KMS-11 (cell line): ENCODE measurements at regions not wholly inside any gene's neighbourhood (a gene's known extent, or its start where the extent isn't known, plus 50 kb on each side); places are given as distances from the start of the nearest gene placed in this dataset.
"Not testable (repeated sequence)": the region's sequence is repeated elsewhere in the genome, so short reads cannot be mapped to it uniquely, and the experiment has no call there.

Source experiments
- H2AFZ ChIP-seq: fragments of 200-600 bp; sonication (generic); 2 replicates; pipeline ENCODE4 v1.6.1; 2016; ENCODE audit warnings: antibody characterized with exemption, mixed run types, low read depth
- H3K27ac ChIP-seq: fragments of 200-600 bp; sonication (generic); 2 replicates; pipeline ENCODE4 v1.6.1; 2016; ENCODE audit warnings: mild to moderate bottlenecking, mixed run types
- H3K27me3 ChIP-seq: fragments of 200-600 bp; sonication (generic); 2 replicates; pipeline ENCODE4 v1.6.1; 2017; ENCODE audit warnings: mild to moderate bottlenecking, low read depth, mixed run types, moderate library complexity; ENCODE audit not compliant: insufficient read depth
- H3K36me3 ChIP-seq: fragments of 200-600 bp; sonication (generic); 2 replicates; pipeline ENCODE4 v1.6.1; 2017; ENCODE audit warnings: mild to moderate bottlenecking, mixed run types; ENCODE audit not compliant: insufficient read depth
- H3K4me1 ChIP-seq: fragments of 200-600 bp; sonication (generic); 2 replicates; pipeline ENCODE4 v1.6.1; 2016; ENCODE audit warnings: mild to moderate bottlenecking, low read depth, mixed run types; ENCODE audit not compliant: poor library complexity, severe bottlenecking
- H3K4me2 ChIP-seq: fragments of 200-600 bp; sonication (generic); 2 replicates; pipeline ENCODE4 v1.7.0; 2016; ENCODE audit warnings: mild to moderate bottlenecking, mixed run types
- H3K4me3 ChIP-seq: fragments of 200-600 bp; sonication (generic); IDR thresholded peaks from 2 replicates; pipeline ENCODE4 v1.6.1; 2017; ENCODE audit warnings: low read depth, low read length, mixed read lengths; ENCODE audit not compliant: insufficient read depth
- H3K79me2 ChIP-seq: fragments of 200-600 bp; sonication (generic); 2 replicates; pipeline ENCODE4 v1.6.1; 2016; ENCODE audit warnings: low read depth, mixed run types; ENCODE audit not compliant: insufficient read depth
- H3K9ac ChIP-seq: fragments of 200-600 bp; sonication (generic); 2 replicates; pipeline ENCODE4 v1.6.1; 2016; ENCODE audit warnings: mild to moderate bottlenecking, mixed run types
- H4K20me1 ChIP-seq: fragments of 200-600 bp; sonication (generic); 2 replicates; pipeline ENCODE4 v1.6.1; 2016; ENCODE audit warnings: mild to moderate bottlenecking, mixed run types; ENCODE audit not compliant: insufficient read depth

GRCh38 chr1:144070394-144071053 lies 98.7 kb upstream of the FAM72C start:
- not testable (repeated sequence) for H3K9ac ChIP-seq, H4K20me1 ChIP-seq, H3K36me3 ChIP-seq, H3K27ac ChIP-seq, H2AFZ ChIP-seq, H3K4me1 ChIP-seq, H3K4me2 ChIP-seq, H3K79me2 ChIP-seq, H3K4me3 ChIP-seq, H3K27me3 ChIP-seq

GRCh38 chr1:144067042-144067441 lies 95.3 kb upstream of the FAM72C start:
- H3K9ac ChIP-seq, H3K4me1 ChIP-seq, H3K27ac ChIP-seq, H3K79me2 ChIP-seq, H3K4me2 ChIP-seq, H3K27me3 ChIP-seq, H3K36me3 ChIP-seq, H4K20me1 ChIP-seq, H3K4me3 ChIP-seq, H2AFZ ChIP-seq: not testable (repeated sequence)

- H4K20me1 ChIP-seq, H3K4me3 ChIP-seq, H3K36me3 ChIP-seq, H3K27ac ChIP-seq, H3K79me2 ChIP-seq, H3K27me3 ChIP-seq, H3K4me1 ChIP-seq, H3K9ac ChIP-seq, H3K4me2 ChIP-seq, H2AFZ ChIP-seq: not testable (repeated sequence)
These were observed 94.5 kb upstream of the FAM72C start for GRCh38 chr1:144066071-144066813.

GRCh38 chr1:144065299-144066060 lies 93.7 kb upstream of the FAM72C start:
- H3K27me3 ChIP-seq, H3K4me1 ChIP-seq, H2AFZ ChIP-seq, H3K4me3 ChIP-seq, H3K27ac ChIP-seq, H3K4me2 ChIP-seq, H3K79me2 ChIP-seq, H3K36me3 ChIP-seq, H3K9ac ChIP-seq, H4K20me1 ChIP-seq: not testable (repeated sequence)

GRCh38 chr1:144049365-144049764 lies 77.6 kb upstream of the FAM72C start:
- H3K9ac ChIP-seq, H2AFZ ChIP-seq, H3K36me3 ChIP-seq, H3K4me1 ChIP-seq, H3K27me3 ChIP-seq, H4K20me1 ChIP-seq, H3K4me3 ChIP-seq, H3K27ac ChIP-seq, H3K79me2 ChIP-seq, H3K4me2 ChIP-seq: not testable (repeated sequence)

GRCh38 chr1:144046645-144047044 lies 74.9 kb upstream of the FAM72C start:
- H2AFZ ChIP-seq, H3K36me3 ChIP-seq, H3K9ac ChIP-seq, H3K4me2 ChIP-seq, H3K27ac ChIP-seq, H3K79me2 ChIP-seq, H3K4me1 ChIP-seq, H3K4me3 ChIP-seq, H4K20me1 ChIP-seq, H3K27me3 ChIP-seq: not testable (repeated sequence)

GRCh38 chr1:144045751-144046546 lies 74.2 kb upstream of the FAM72C start:
- H3K4me2 ChIP-seq, H3K27ac ChIP-seq, H3K27me3 ChIP-seq, H2AFZ ChIP-seq, H3K4me3 ChIP-seq, H3K4me1 ChIP-seq, H3K36me3 ChIP-seq, H4K20me1 ChIP-seq, H3K79me2 ChIP-seq, H3K9ac ChIP-seq: not testable (repeated sequence)

- H3K4me2 ChIP-seq, H3K9ac ChIP-seq, H2AFZ ChIP-seq, H3K4me3 ChIP-seq, H3K4me1 ChIP-seq, H3K27ac ChIP-seq, H3K79me2 ChIP-seq, H3K27me3 ChIP-seq, H4K20me1 ChIP-seq, H3K36me3 ChIP-seq: not testable (repeated sequence)
These were observed 70.5 kb upstream of the FAM72C start for GRCh38 chr1:144042251-144042650.

- H3K9ac ChIP-seq, H3K4me2 ChIP-seq, H3K4me3 ChIP-seq, H2AFZ ChIP-seq, H3K36me3 ChIP-seq, H3K4me1 ChIP-seq, H3K79me2 ChIP-seq, H3K27ac ChIP-seq, H3K27me3 ChIP-seq, H4K20me1 ChIP-seq: not testable (repeated sequence)
These were observed 68.5 kb upstream of the FAM72C start for GRCh38 chr1:144040293-144040692.
